ENCODE measurements at regions not wholly inside any gene's neighbourhood (a gene's known extent, or its start where the extent isn't known, plus 50 kb on each side); places are given as distances from the start of the nearest gene placed in this dataset.

DNA sequence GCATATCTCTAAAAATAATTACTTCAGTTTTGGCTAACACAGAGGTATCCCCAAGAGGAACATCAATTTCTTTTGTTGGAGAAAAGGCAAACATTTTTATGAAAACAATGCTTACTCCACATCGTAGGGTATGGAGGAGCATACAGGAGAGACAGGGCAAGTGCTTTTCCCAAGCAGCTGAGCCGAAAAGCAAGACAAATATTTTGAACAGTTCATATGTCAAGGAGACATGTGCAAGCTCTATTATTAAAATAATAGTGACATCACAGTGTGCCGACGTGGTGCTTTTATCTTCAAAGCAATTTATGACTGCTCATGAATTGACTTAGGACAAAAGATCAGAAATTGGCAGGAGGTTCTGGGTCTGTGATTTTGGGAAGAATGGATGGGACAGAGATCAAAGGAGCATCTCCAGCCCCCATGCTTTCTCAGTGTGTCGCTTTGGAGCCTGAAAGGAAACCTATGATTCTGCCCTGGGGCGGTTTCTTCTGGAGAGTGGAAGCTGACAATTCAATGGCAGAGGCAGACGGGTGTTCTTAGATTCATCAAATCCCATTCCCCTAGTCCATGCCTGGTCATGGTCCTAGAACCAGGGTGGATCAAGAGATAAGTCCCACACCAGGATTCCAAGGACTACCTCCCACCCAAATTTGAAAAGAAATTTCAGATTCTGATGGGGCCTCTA is 97.1 kb downstream of the JCAD start:
- no peak for DNase-seq (ENCODE audit: low read depth)

DNA sequence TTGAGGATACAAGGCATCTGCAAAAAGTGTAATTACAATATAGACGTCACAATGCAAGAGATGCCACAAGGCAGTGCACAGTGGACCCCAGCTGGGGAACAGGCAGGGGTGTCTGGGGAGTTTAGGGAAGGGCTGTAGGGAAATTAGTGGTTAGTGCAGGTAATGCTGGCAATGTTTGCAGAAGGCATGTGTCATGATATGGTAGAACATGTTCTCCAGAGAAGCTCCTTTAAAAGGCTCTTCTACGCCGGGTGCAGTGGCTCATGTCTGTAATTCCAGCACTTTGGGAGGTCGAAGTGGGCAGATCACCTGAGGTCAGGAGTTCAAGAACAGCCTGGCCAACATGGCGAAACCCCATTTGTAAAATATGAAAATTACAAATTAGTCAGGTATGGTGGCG is 98.0 kb downstream of the JCAD start:
- no peak for DNase-seq (ENCODE audit: low read depth)

DNA sequence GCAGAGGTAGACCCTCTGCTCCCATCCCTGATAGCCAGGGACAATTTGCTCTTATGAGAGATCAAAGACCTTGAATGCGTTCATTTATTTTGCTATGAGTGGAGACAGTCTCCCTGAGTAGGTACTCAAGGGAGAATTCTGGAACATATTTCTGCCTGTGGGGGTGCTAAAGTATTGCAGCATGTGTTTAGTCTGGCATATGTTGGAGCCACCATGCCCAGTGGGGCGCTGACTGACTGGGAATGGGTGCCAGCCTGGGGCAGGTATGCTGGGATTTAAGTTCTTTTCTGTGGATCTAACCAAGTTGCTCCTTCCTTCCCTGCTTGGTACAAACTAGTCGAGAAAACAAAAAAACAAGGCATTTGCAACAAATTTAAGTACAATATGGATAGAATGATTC is 99.1 kb downstream of the JCAD start:
- DNase-seq (ENCODE audit: low read depth): no peak

DNA sequence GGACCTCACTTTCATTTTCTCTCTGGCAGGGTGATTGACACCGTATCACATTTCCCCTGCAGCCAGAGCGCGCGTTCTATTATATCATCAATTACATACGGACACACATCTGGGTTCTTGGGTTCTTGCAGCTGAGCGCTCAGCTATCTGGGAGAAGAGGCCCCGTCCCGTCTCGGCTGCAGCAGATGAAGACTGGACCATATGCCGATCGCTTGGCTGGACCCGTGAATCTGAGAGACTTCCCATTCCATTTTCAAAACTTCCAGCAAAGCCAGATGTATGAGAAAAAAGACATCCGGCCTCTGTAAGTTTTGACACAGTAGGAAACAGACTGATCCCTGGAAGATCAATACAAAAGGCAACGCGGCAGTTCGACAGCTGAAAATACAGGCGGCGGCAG is 99.8 kb downstream of the JCAD start:
- DNase-seq (ENCODE audit: low read depth): no peak

DNA sequence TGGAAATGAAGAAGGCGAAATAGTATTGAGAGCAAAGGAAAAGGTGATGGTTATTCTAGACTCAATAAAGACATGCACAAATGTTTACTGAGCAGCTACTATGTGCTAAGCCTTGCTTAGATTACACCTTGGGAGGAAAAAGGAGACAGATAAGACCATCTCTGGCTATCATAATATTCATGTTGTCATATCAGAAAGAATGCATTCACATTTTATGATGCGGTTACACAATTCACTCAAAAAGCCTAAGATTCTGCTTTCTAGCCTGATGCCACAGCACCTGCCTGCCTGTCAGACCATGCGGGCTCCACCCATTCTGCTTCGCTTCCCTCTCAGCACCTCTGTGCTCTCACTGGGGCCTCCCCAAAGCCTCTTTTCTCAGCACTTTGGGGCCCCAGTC is 100.9 kb downstream of the JCAD start:
- no peak for DNase-seq (ENCODE audit: low read depth)

DNA sequence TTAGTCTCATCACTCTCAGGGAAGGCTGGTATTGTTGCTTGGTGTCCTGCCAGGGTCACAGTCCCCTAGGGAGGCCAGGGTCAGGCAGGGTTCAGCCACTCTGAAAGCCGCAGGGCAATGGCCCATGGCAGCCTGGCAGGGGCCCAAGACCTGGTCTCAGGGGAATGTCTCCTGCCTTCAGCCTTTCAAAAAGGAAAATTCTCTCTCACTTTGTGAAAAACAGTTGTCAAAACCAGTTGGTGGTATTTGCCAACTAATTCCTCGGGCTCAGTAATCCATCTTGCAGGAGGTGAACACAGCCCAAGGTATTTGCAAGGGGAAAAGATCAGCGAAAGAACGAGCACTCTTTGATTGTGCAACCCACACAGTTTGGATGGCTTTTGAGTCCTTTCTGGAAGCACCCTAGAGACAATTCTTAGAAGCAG is 101.5 kb downstream of the JCAD start:
- peak; percentile 25 for DNase-seq (ENCODE audit: low read depth)

DNA sequence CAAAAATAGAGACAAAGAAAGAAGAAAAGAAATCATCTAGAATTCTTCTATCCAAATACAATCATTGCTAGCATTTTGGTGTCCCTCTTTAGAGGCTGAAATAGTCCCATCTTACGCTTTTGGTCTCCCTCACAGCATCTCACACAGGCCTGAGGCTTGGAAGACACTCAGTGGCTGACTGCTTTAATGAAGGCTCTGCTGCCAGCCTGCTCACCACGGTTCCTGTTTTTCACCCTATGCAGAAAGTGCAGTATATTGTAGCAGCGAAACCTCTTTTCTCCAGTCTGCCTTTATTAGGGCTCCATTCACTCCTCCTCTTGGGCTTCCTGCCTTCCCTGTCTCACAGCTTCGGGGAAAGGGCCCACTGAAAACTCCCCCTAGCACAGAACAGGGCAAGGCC is 102.2 kb downstream of the JCAD start:
- no peak for DNase-seq (ENCODE audit: low read depth)

DNA sequence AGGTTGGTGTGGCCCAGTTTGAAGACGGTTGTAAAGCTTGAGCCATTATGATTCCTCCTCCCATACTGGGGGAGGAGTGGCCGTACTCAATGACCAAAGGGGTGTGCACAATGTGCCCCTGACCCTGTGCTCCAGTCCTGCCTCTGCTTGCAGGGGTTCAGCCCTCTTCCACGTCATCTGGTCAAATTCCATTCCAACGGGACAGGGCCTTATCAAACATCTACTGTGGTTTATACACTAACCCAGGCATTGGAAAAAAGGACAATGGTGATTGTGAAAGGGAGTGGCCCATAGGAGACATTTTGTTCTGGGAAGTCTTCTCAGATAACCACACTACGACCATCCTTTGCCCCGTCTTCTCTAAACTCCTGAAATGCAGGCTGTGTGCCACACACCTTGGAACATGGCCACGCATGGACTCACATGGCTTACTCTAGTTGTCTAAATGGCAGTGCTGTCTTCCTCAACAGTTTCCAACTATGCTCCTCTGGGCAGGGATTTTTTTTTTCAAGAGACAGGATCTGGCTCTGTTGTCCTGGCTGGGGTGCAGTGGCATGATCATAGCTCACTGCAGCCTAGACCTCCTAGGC is 103.0 kb downstream of the JCAD start:
- DNase-seq (ENCODE audit: low read depth): no peak

DNA sequence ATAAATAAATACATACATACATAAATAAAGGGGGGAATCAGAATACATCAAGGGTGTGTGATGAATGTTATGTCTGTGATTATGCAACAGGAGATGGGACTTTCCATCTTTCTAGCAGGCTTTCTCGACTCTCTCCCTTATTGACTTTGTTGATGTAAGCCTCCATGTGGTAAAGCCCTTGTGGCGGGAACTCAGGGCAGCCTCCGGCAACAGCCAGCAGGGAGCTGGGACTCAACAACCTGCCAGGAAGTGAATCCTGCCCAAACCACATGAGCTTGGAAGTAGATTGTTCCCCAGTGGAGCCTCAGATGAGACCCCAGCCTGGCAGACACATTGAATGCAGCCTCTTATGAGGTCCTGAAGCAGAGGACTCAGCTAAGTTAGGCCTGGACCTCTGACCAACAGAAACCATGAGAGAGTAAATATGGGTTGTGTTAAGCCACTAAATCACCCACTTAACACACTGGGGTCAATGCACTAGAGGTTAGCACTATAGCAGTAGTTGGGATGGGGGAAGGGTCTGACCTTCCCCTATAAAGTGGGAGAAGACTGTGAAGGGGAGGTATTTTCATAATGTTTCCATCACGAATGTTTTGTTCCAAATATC is 104.0 kb downstream of the JCAD start:
- DNase-seq (ENCODE audit: low read depth): peak; percentile 79

DNA sequence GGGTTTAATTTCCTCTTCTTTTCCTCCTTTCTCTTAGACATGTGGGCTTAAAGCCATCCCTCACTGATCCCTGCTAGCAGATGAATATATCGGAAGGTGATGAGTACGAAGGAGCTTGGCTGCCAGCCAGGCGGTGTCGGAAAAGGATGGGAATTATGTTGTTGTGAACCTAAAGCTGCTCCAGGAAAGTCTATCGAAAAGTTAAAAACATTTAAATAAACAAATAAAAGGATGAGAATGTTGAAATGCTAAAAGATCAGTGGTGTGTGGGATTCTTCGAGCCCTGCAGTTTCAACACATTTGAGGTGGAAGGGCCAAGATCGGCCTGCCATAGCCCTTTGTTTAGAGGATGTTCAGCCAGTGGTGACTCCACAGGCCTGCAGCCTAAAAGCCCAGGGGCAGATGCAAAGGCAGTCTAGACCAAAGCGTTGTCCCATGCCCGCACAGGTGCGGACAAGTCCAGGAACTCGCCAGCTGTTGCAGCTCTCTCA is 107.9 kb downstream of the JCAD start:
- no peak for DNase-seq (ENCODE audit: low read depth)

DNA sequence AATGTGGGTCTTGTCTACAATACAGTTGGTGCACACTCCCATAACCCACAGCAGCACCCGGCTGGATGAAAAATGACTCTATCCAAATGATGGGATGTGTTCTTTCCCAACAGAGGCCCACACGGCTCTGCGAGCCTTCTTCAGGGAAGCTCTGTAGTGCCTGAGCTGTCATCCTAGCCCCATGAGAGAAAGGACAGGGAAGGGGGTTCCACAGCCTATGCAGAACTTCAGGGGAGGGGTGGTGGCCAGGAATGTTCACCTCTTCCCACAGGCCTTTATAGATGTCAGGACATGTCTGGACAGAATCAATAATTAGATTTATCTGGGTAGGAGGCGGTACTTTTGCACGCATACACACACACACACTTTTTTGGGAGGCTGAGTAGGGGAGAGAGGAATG is 109.0 kb downstream of the JCAD start:
- no peak for DNase-seq (ENCODE audit: low read depth)

DNA sequence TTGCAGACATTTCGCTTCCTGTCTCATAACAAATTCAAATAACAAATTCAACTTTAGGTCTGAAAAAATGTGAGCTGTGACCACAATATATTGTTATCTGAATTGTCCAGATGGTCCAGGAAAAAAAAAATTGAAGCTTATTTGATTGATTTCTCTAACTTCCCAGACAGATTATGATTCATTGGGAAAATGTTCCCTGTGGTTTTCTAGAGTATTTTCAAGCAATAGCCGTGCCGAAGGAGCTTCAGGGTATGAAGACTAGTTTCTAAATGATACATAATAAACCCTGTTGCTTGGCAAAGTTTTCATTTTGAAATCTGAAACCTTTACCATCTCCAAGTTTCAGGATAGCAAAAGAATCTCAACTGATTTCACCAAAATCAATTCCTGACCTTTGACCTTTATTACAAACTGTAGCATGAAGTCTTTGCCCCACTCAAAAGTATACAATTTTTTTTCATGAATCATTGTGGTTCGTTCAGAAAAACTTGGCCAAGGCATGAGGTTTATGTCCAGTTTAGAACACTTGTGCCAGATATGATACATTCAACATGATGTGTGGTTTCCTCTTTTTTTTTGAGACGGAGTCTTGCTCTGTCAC is 109.9 kb downstream of the JCAD start:
- peak; percentile 77 for DNase-seq (ENCODE audit: low read depth)

DNA sequence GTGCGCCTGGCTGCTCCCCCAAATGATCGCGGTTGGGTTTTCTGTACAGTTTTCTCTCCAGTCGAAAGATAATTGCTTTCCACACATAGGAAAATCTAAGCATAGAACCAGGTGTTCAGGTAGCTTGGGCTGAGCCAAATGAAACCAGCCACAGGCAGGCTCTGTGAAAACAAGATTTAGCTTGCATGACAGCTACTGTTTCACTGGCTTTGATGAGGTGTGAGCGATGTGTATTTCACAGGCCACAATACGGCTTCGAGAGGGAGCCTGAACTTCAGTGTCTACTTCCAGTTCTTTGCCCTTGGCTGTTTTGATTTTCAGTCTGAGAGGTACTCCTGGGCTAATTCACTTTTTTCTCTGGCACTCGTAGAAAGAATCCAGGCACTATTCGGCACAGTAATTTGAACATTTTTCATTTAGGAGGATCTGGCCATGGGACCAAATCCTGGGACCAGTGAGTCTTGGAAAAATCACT is 110.5 kb downstream of the JCAD start:
- peak; percentile 73 for DNase-seq (ENCODE audit: low read depth)

DNA sequence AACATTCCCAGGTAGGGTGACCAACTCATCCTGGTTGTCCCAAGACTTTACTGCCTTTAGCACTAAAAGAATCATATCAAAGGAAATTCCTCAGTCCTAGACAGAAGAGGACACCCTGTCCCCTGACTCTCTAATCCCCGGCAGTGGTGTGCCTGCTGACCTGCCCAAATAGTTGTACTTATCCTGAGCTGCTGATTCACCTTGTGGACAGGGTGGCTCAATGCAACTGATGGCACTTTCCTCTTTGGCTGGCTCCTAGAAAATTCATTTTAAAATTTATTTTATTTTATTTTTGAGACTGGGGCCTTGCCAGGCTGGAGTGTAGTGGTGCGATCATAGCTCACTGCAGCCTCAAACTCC is 111.7 kb downstream of the JCAD start:
- no peak for DNase-seq (ENCODE audit: low read depth)

DNA sequence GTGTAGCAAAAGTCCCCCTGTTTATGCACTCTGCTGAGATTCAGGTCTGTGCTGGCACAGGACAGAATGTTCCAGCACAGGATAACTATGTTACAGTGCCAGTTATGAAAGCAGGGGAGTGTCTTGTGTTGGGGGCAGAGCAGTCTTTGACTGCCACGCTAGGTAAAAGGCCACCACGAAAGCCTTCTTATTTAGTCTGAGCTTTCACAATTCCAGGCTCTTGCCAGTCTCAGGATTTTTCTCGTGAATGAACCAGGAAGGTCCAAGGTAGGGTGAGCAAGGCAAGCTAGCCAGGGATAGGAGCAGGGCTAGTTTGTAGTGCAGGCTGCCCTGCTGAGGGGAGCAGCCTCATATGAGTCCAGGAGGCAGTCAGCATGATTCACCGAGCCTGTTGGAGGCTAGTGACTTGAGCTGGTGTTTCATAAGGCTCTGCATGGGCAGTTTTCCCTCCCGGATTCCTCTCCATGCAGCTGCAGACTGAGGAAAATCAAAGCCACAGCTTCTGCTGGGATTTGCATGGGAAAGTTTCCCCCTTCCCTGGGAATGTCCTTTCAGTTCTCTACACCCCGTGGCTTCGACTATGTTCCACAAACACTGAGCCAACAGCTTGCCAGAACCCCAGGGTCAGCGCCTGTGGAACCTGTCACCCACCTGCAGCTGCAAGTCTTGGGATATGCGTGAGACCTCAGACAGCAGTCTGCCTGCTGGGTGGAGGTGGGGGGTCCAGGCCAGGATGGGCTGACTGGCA is 112.3 kb downstream of the JCAD start:
- DNase-seq (ENCODE audit: low read depth): peak; percentile 76

DNA sequence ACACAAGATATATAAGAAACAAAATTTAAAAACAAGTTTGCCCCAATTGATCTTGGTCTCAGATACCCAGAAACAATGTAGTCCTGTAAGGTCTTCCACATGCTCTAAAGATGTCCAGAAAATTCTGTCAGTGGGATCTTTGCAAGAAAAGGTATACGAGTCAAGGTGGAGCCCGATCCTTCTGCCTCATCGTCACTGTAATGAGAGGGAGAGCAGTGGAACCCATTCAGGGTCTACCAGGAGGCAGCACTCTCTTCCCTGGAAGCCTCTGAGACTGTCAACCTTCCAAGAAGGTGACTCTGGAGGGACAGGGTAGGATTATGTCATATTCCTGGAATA is 112.8 kb downstream of the JCAD start:
- DNase-seq (ENCODE audit: low read depth): no peak

DNA sequence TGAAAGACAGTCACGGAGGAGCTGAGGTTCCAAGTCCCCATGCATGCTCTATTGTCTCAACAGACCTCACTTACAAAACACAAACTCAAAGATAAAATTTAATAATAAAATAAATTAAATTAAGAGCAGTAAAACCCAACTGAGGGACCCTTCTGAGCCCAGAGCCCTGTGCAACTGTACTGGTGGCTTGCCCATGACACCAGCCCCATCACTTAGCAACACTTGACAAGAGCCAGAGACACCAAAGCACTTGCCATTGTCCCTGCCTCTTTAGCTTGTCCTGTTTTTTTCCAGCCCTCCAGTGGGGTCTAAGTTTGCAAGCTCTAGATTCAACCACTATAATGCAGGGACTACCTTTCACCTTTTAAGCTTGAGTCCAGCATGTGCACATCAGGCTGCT is 117.9 kb downstream of the JCAD start:
- no peak for DNase-seq (ENCODE audit: low read depth)

DNA sequence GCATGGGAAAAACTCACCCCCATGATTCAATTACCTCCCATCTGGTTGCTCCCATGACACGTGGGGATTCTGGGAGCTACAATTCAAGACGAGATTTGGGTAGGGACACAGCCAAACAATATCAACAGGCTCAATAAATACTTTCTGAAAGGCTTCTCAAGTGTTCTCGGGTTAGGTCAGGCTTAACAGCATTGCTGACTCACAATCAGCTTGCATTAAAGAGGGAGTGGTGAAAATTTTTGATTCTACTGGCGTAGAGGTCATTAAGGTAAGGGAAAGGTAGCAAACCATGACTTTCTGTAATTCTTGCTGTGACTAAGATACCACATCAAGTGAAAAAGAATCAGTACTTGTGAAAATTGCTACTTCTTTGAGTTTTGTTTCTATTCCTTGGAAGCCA is 126.4 kb downstream of the JCAD start:
- no peak for DNase-seq (ENCODE audit: low read depth)

DNA sequence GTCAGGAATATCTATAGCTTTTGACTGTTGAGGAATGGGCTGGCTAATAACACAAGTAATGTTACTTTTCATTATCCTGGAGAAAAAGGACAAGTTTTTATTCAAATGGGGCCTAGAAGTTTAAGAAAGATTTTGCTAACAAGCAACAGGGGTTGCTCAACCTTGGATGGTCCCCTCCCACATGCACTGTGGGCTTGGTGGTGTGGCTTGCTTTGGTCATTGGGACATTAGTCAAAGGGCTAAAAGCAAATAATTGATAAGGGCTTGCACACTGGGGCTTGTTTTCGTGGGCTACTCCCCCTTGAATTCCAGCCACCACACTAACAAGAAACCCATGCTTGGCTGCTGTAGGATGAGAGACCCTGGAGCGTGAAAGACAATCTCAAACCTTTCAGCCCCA is 127.6 kb downstream of the JCAD start:
- DNase-seq (ENCODE audit: low read depth): no peak

DNA sequence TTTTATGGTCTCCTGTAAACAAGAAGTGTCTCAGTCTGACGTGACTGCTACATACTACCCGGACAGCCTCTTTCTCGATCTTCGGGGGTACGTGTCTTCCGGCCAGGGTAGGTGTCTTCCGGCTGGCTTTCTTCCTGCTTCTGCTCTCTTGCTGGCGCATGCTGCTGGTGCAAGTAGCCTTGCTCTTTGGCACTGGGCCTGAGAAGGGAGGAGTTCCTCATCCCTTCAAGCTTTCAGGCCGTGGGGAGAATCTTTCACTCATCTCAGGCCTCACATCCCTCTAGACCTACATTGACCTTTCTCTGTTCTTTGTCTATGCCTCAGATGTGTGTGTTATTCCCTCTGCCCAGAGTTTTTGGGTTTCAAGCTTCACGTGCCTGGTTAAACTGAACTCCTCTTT is 130.4 kb downstream of the JCAD start:
- no peak for DNase-seq (ENCODE audit: low read depth)

DNA sequence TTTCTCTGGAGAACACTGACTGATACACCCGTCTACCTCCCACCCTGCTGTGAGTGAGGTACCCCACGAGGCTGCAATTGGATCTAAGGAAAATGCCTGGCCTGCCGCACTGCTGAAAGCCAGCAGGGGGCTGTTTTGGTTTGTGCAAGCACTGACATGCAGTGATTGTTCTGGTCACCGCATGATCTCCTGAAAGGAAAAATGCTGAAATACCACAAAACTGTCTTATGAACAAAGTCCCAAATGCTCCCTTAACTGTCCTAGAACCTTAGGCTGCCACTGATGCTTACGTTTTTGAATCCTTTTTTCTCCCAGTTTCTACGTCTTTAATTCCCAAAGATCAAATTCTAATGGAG is 132.7 kb downstream of the JCAD start:
- DNase-seq (ENCODE audit: low read depth): peak; percentile 37

All from Daoy (cell line).